Neural cell (in vitro differentiated cells): ENCODE measurements at regions not wholly inside any gene's neighbourhood (a gene's known extent, or its start where the extent isn't known, plus 50 kb on each side); places are given as distances from the start of the nearest gene placed in this dataset.

Experiments used
- H2AFZ ChIP-seq: fragments of 200-600, 300-800 bp; sonication (generic), shearing (Covaris generic); 2 replicates; pipeline ENCODE4 v1.6.0; 2014; ENCODE audit warnings: low read depth, mild to moderate bottlenecking, antibody characterized with exemption, low read length, moderate library complexity
- H3F3A ChIP-seq: fragments of 200-600 bp; shearing (Covaris generic); 2 replicates; pipeline ENCODE4 v1.6.1; 2016; ENCODE audit warnings: mild to moderate bottlenecking, moderate library complexity, mixed read lengths, antibody characterized with exemption, low read length; ENCODE audit not compliant: insufficient read depth, poor library complexity, severe bottlenecking
- H3K27ac ChIP-seq: fragments of 200-600, 300-800 bp; sonication (generic), shearing (Covaris generic); 2 replicates; pipeline ENCODE4 v1.5.1; 2014; ENCODE audit warnings: mild to moderate bottlenecking, low read length, moderate library complexity
- H3K27me3 ChIP-seq: fragments of 300-800, 200-600 bp; sonication (generic), shearing (Covaris generic); 2 replicates; pipeline ENCODE4 v1.6.0; 2014; ENCODE audit warnings: mild to moderate bottlenecking, low read depth, low read length, moderate library complexity; ENCODE audit not compliant: insufficient read depth
- H3K36me3 ChIP-seq: fragments of 300-800, 200-600 bp; sonication (generic), shearing (Covaris generic); 2 replicates; pipeline ENCODE4 v1.5.1; 2014; ENCODE audit warnings: mild to moderate bottlenecking, antibody characterized with exemption, low read length, moderate library complexity; ENCODE audit not compliant: insufficient read depth
- H3K4me2 ChIP-seq: fragments of 300-800, 200-600 bp; sonication (generic), shearing (Covaris generic); 2 replicates; pipeline ENCODE4 v1.6.0; 2014; ENCODE audit warnings: mild to moderate bottlenecking, low read length
- H3K4me3 ChIP-seq: fragments of 300-800, 200-600 bp; sonication (generic), shearing (Covaris generic); 2 replicates; pipeline ENCODE4 v1.5.1; 2014; ENCODE audit warnings: mild to moderate bottlenecking, low read length, moderate library complexity
- H3K79me2 ChIP-seq: fragments of 200-600 bp; shearing (Covaris generic); replicated peaks from 2 replicates; pipeline ENCODE4 v1.6.0; 2014; ENCODE audit warnings: mild to moderate bottlenecking, low read length, moderate library complexity; ENCODE audit not compliant: insufficient read depth
- H3K9ac ChIP-seq: fragments of 300-800, 200-600 bp; sonication (generic), shearing (Covaris generic); 2 replicates; pipeline ENCODE4 v1.6.1; 2016; ENCODE audit warnings: mild to moderate bottlenecking, low read length, mixed read lengths
- H3K9me2 ChIP-seq: fragments of 200-600 bp; shearing (Covaris generic); 2 replicates; pipeline ENCODE4 v1.6.1; 2016; ENCODE audit warnings: mild to moderate bottlenecking, low read length, mixed read lengths; ENCODE audit not compliant: insufficient read depth
- H3K9me3 ChIP-seq: fragments of 200-600, 300-800 bp; sonication (generic), shearing (Covaris generic); 2 replicates; pipeline ENCODE4 v1.6.1; 2016; ENCODE audit warnings: mild to moderate bottlenecking, mixed run types, low read length, moderate library complexity, mixed read lengths
- H4K20me1 ChIP-seq: fragments of 200-600 bp; shearing (Covaris generic); 2 replicates; pipeline ENCODE4 v1.6.1; 2016; ENCODE audit warnings: mild to moderate bottlenecking, mixed run types; ENCODE audit not compliant: insufficient read depth
- CTCF ChIP-seq: fragments of 450-650 bp; IDR thresholded peaks from 2 replicates; pipeline ENCODE4 v1.5.1; 2014; ENCODE audit warnings: antibody characterized with exemption, mild to moderate bottlenecking, moderate library complexity; ENCODE audit not compliant: poor library complexity, severe bottlenecking
- EP300 ChIP-seq: fragments of 450-650 bp; conservative IDR thresholded peaks from 2 replicates; pipeline ENCODE4 v1.6.1; 2014; ENCODE audit warnings: antibody characterized with exemption, mild to moderate bottlenecking, moderate library complexity; ENCODE audit not compliant: poor library complexity, severe bottlenecking
- EZH2 ChIP-seq: fragments of 200-600, 300-800 bp; shearing (Covaris generic), sonication (generic); IDR thresholded peaks from 2 replicates; pipeline ENCODE4 v1.6.1; 2014; ENCODE audit warnings: antibody characterized with exemption, low read length, borderline replicate concordance, mild to moderate bottlenecking; ENCODE audit not compliant: insufficient read depth, poor library complexity, severe bottlenecking
- MXI1 ChIP-seq: fragments of 450-650 bp; conservative IDR thresholded peaks from 2 replicates; pipeline ENCODE4 v1.6.1; 2014; ENCODE audit warnings: antibody characterized with exemption, mild to moderate bottlenecking; ENCODE audit not compliant: poor library complexity, severe bottlenecking
- POLR2AphosphoS5 ChIP-seq: IDR thresholded peaks from 2 replicates; pipeline ENCODE4 v1.6.1; 2012
- RAD21 ChIP-seq: fragments of 450-650 bp; conservative IDR thresholded peaks from 2 replicates; pipeline ENCODE4 v1.6.1; 2014; ENCODE audit warnings: antibody characterized with exemption, mild to moderate bottlenecking, moderate library complexity
- REST ChIP-seq: IDR thresholded peaks from 2 replicates; pipeline ENCODE4 v1.6.1; 2012; ENCODE audit warnings: borderline replicate concordance
- SMC3 ChIP-seq: fragments of 450-650 bp; conservative IDR thresholded peaks from 2 replicates; pipeline ENCODE4 v1.6.1; 2014; ENCODE audit warnings: antibody characterized with exemption, mild to moderate bottlenecking, moderate library complexity; ENCODE audit not compliant: poor library complexity
- TAF1 ChIP-seq: IDR thresholded peaks from 2 replicates; pipeline ENCODE4 v1.6.1; 2012; ENCODE audit warnings: low read depth

GRCh38 chr13:79998381-79998880 is 342.5 kb downstream of the SPRY2 start:
- no peaks in the 10 kb centered on the region for H3K79me2 ChIP-seq
- H3K9ac ChIP-seq, result no peak overlapping the region
- no peak for TF ChIP-seq MXI1
- no peak for TF ChIP-seq POLR2AphosphoS5
- no peak for TF ChIP-seq TAF1
- no peak for TF ChIP-seq RAD21
- no peak for TF ChIP-seq EZH2
- TF ChIP-seq REST, result no peak
- no peak for TF ChIP-seq CTCF
- TF ChIP-seq SMC3, result no peak
- no peak for TF ChIP-seq EP300
- no peaks in the 10 kb centered on the region for H3K9me3 ChIP-seq
- H3F3A ChIP-seq, result no peaks in the 10 kb centered on the region
- no peaks in the 10 kb centered on the region for H3K9me2 ChIP-seq
- no peaks in the 10 kb centered on the region for H3K27me3 ChIP-seq
- H3K4me2 ChIP-seq, result no peak overlapping the region
- no peak overlapping the region for H3K27ac ChIP-seq
- no peak overlapping the region for H2AFZ ChIP-seq
- no peaks in the 10 kb centered on the region for H3K36me3 ChIP-seq
- H4K20me1 ChIP-seq, result no peaks in the 10 kb centered on the region
- H3K4me3 ChIP-seq, result no peak overlapping the region

- H3K36me3 ChIP-seq, result no peaks in the 10 kb centered on the region
- no peaks in the 10 kb centered on the region for H3K79me2 ChIP-seq
- no peaks in the 10 kb centered on the region for H4K20me1 ChIP-seq
- no peak overlapping the region for H3K27ac ChIP-seq
- H3K4me2 ChIP-seq, result no peak overlapping the region
- TF ChIP-seq EZH2, result no peak
- no peak for TF ChIP-seq MXI1
- no peak for TF ChIP-seq RAD21
- no peak for TF ChIP-seq SMC3
- no peak for TF ChIP-seq CTCF
- TF ChIP-seq REST, result no peak
- TF ChIP-seq TAF1, result no peak
- no peak for TF ChIP-seq POLR2AphosphoS5
- TF ChIP-seq EP300, result no peak
- no peak overlapping the region for H2AFZ ChIP-seq
- H3K9me2 ChIP-seq, result no peaks in the 10 kb centered on the region
- H3K4me3 ChIP-seq, result no peak overlapping the region
- no peaks in the 10 kb centered on the region for H3K27me3 ChIP-seq
- H3F3A ChIP-seq, result no peaks in the 10 kb centered on the region
- H3K9me3 ChIP-seq, result no peaks in the 10 kb centered on the region
- H3K9ac ChIP-seq, result no peak overlapping the region
Measured at GRCh38 chr13:79997244-79997643, 343.7 kb downstream of the SPRY2 start.
